ENCODE measurements at regions not wholly inside any gene's neighbourhood (a gene's known extent, or its start where the extent isn't known, plus 50 kb on each side); places are given as distances from the start of the nearest gene placed in this dataset.

- no peaks in the 10 kb centered on the region for H3K4me1 ChIP-seq (ENCODE audit: low read length)
- no peak overlapping the region for H3K4me3 ChIP-seq (ENCODE audit: low read length)
- no peak overlapping the region for H3K4me2 ChIP-seq (ENCODE audit: low read length)
- TF ChIP-seq EZH2phosphoT487 (IDR thresholded peaks at IDR 0.05; ENCODE audit: low read depth) = no peak
- no peak for TF ChIP-seq CTCF (IDR thresholded peaks at IDR 0.05; ENCODE audit: low read depth, low read length)
- no peak overlapping the region for H2AFZ ChIP-seq (ENCODE audit: low read depth, low read length)
- H3K36me3 ChIP-seq (replicated peaks; ENCODE audit: low read depth, low read length) = no peaks in the 10 kb centered on the region
- H3K27me3 ChIP-seq (ENCODE audit: low read depth, low read length) = no peaks in the 10 kb centered on the region
- no peak overlapping the region for H3K27ac ChIP-seq (ENCODE audit: low read length)
- H3K79me2 ChIP-seq (ENCODE audit: low read length) = no peaks in the 10 kb centered on the region
- H3K9me3 ChIP-seq (ENCODE audit: insufficient read depth, low read length) = no peaks in the 10 kb centered on the region
- H4K20me1 ChIP-seq (ENCODE audit: insufficient read depth, low read length) = no peaks in the 10 kb centered on the region
- H3K9ac ChIP-seq (ENCODE audit: low read length) = no peak overlapping the region
These were observed 616.7 kb downstream of the TDRD15 start for GRCh38 chr2:21740484-21740883.

DNA sequence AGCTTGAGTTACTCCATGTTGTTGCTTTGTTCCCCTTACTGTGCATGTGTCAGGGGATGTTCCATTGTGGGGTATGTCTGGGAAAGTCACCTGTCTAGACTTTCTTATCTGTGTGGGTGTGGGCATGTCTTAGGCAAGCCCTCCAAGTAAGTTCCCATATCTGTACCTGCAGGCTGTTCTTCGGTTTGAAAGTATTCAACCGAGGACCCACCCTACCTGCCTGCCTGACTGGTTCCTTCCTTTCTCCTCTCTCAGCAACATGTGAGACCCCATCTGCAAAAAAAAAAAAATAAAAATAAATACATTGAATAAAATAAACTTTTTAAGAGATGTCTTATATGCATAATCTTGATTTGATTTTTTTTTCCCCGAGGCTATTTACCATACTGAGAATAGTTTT lies 622.7 kb downstream of the TDRD15 start:
- no peaks in the 10 kb centered on the region for H4K20me1 ChIP-seq (ENCODE audit: insufficient read depth, low read length)
- no peaks in the 10 kb centered on the region for H3K36me3 ChIP-seq (replicated peaks; ENCODE audit: low read depth, low read length)
- no peak for TF ChIP-seq CTCF (IDR thresholded peaks at IDR 0.05; ENCODE audit: low read depth, low read length)
- no peak for TF ChIP-seq EZH2phosphoT487 (IDR thresholded peaks at IDR 0.05; ENCODE audit: low read depth)
- no peak overlapping the region for H2AFZ ChIP-seq (ENCODE audit: low read depth, low read length)
- no peak overlapping the region for H3K27ac ChIP-seq (ENCODE audit: low read length)
- H3K4me2 ChIP-seq (ENCODE audit: low read length) = no peak overlapping the region
- H3K4me3 ChIP-seq (ENCODE audit: low read length) = no peak overlapping the region
- no peaks in the 10 kb centered on the region for H3K27me3 ChIP-seq (ENCODE audit: low read depth, low read length)
- H3K79me2 ChIP-seq (ENCODE audit: low read length) = no peaks in the 10 kb centered on the region
- H3K9me3 ChIP-seq (ENCODE audit: insufficient read depth, low read length) = no peaks in the 10 kb centered on the region
- H3K4me1 ChIP-seq (ENCODE audit: low read length) = no peaks in the 10 kb centered on the region
- no peak overlapping the region for H3K9ac ChIP-seq (ENCODE audit: low read length)

- Histone ChIP-seq H3K4me1 (ENCODE audit: low read length) (no peaks in the 10 kb centered on the region), H3K9me3 (ENCODE audit: insufficient read depth, low read length) (no peaks in the 10 kb centered on the region), H3K4me2 (ENCODE audit: low read length) (no peak overlapping the region), H4K20me1 (ENCODE audit: insufficient read depth, low read length) (no peaks in the 10 kb centered on the region), H3K36me3 (replicated peaks; ENCODE audit: low read depth, low read length) (no peaks in the 10 kb centered on the region), H3K4me3 (ENCODE audit: low read length) (no peak overlapping the region), H3K9ac (ENCODE audit: low read length) (no peak overlapping the region), H3K27ac (ENCODE audit: low read length) (no peak overlapping the region), H3K27me3 (ENCODE audit: low read depth, low read length) (no peaks in the 10 kb centered on the region), H3K79me2 (ENCODE audit: low read length) (no peaks in the 10 kb centered on the region), H2AFZ (ENCODE audit: low read depth, low read length) (no peak overlapping the region)
- TF ChIP-seq CTCF (IDR thresholded peaks at IDR 0.05; ENCODE audit: low read depth, low read length) = no peak
- no peak for TF ChIP-seq EZH2phosphoT487 (IDR thresholded peaks at IDR 0.05; ENCODE audit: low read depth)
These were observed 624.7 kb downstream of the TDRD15 start for GRCh38 chr2:21748501-21748900.

- Histone ChIP-seq H3K36me3 (replicated peaks; ENCODE audit: low read depth, low read length) (no peaks in the 10 kb centered on the region), H3K9me3 (ENCODE audit: insufficient read depth, low read length) (no peaks in the 10 kb centered on the region), H3K4me3 (ENCODE audit: low read length) (no peak overlapping the region), H3K9ac (ENCODE audit: low read length) (no peak overlapping the region), H3K27ac (ENCODE audit: low read length) (no peak overlapping the region), H3K4me2 (ENCODE audit: low read length) (no peak overlapping the region), H4K20me1 (ENCODE audit: insufficient read depth, low read length) (no peaks in the 10 kb centered on the region), H3K27me3 (ENCODE audit: low read depth, low read length) (no peaks in the 10 kb centered on the region), H3K79me2 (ENCODE audit: low read length) (no peaks in the 10 kb centered on the region), H2AFZ (ENCODE audit: low read depth, low read length) (no peak overlapping the region), H3K4me1 (ENCODE audit: low read length) (no peaks in the 10 kb centered on the region)
- no peak for TF ChIP-seq EZH2phosphoT487 (IDR thresholded peaks at IDR 0.05; ENCODE audit: low read depth)
- peak; percentile 50 for TF ChIP-seq CTCF (IDR thresholded peaks at IDR 0.05; ENCODE audit: low read depth, low read length)
These were observed 630.5 kb downstream of the TDRD15 start for GRCh38 chr2:21754164-21754788.
